Fibroblast of villous mesenchyme (primary cell): ENCODE measurements at regions not wholly inside any gene's neighbourhood (a gene's known extent, or its start where the extent isn't known, plus 50 kb on each side); places are given as distances from the start of the nearest gene placed in this dataset.
A peak's percentile ranks its signal among the peaks of the same experiment; 100 is the strongest.
"Not testable (repeated sequence)": the region's sequence is repeated elsewhere in the genome, so short reads cannot be mapped to it uniquely, and the experiment has no call there.

Source experiments
- DNase-seq: peaks from one replicate; pipeline ENCODE4 v3.0.0-alpha.2; 2010; ENCODE audit warnings: low read depth
- H3K4me3 ChIP-seq: 2 replicates; pipeline ENCODE4 v1.5.1; 2011; ENCODE audit warnings: low read depth, mild to moderate bottlenecking, low read length
- CTCF ChIP-seq: IDR thresholded peaks from 2 replicates; pipeline ENCODE4 v1.5.1; 2012; ENCODE audit warnings: low read depth, mild to moderate bottlenecking, low read length; ENCODE audit not compliant: insufficient read depth

DNA sequence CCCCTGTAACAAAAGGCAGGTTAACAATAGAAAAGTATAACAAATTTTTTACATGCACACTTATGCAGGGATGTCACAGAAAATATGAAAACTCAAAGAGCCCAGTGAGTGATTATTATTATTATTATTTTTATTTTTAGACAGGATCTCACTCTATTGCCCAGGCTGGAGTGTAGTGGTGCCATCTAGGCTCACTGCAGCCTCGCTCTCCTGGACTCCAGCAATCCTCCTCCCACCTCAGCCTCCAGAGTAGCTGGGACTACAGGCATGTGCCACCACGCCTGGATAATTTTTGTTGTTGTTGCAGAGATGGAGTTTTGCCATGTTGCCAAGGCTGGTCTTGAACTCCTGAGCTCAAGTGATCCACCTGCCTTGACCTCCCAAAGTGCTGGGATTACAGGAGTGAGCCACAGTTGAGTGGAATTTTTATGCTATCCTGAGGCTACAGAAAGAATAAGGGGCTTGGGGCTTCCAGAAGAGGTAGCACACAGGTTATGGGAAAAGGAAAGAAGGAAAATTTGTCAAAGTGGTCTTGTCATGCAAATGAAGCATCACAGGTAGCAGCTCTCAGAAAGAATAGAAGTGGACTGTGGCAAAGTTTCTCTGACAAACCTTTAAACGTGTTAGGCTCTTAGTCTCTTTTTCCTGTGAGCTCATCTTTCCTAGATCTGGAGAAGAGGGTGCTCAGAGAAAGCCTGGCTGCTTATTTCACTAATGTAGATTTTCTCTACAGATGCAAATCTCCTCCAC is 87.7 kb upstream of the LSM14A start:
- no peak for TF ChIP-seq CTCF
- no peak for DNase-seq
- no peak overlapping the region for H3K4me3 ChIP-seq

GRCh38 chr19:34085336-34085735 is 87.0 kb upstream of the LSM14A start:
- no peak for DNase-seq
- no peak overlapping the region for H3K4me3 ChIP-seq
- no peak for TF ChIP-seq CTCF

DNA sequence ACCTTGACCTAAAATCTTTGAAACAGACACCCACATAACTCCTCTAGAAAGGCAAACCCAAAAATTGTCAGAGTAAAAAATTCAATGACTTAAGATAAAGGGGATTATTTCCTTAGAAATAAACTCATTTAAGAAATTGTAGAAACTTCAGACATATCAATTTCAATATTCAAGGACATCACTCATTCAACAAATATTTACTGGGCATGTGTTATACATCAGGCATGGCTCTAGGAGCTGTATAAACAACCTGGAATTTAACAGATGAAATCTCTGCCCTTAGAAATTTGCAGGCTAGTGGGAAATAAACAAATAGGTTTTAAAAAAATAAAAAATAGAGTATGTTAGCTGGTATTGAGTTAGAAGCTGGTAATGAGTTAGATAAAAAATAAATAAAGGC is 84.0 kb upstream of the LSM14A start:
- no peak for TF ChIP-seq CTCF
- H3K4me3 ChIP-seq: no peak overlapping the region
- no peak for DNase-seq

DNA sequence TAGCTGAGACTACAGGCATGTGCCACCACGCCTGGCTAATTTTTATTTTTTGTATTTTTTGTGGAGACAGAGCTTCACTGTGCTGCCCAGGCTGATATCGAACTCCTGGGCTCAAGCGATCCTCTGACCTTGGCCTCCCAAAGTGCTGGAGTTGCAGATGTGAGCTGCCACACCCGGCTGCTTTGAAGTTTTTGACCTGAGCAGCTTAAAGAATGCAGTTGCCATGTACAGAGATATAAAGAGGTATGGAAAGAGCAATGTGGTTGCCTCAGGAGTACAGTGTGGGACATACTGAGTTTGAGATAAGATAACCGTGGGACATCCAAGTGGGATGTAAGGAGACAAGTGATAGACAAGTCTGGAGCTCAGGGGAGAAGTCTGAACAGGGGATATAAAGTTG is 82.7 kb upstream of the LSM14A start:
- no peak for TF ChIP-seq CTCF
- no peak overlapping the region for H3K4me3 ChIP-seq
- no peak for DNase-seq

DNA sequence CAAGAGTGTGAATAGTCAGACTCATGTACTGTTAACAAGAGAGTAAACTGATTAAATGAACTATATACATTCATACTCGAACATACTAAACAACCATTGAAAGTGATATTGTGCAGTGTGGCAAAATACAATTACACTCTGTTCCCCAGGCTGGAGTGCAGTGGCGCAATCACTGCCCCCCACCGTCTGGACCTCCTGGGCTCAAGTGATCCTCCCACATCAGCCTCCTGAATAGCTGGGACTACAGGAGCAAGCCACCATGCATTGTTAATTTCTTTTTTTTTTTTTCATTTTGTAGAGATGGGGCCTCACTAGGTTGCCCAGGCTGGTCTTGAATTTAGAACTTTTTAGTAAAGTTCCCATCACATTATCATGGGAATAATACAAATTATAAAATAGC is 77.3 kb upstream of the LSM14A start:
- H3K4me3 ChIP-seq: no peak overlapping the region
- no peak for DNase-seq
- TF ChIP-seq CTCF: no peak

- not testable (repeated sequence) for DNase-seq, H3K4me3 ChIP-seq
Observed at GRCh38 chr19:34095411-34095810, 76.9 kb upstream of the LSM14A start.

DNA sequence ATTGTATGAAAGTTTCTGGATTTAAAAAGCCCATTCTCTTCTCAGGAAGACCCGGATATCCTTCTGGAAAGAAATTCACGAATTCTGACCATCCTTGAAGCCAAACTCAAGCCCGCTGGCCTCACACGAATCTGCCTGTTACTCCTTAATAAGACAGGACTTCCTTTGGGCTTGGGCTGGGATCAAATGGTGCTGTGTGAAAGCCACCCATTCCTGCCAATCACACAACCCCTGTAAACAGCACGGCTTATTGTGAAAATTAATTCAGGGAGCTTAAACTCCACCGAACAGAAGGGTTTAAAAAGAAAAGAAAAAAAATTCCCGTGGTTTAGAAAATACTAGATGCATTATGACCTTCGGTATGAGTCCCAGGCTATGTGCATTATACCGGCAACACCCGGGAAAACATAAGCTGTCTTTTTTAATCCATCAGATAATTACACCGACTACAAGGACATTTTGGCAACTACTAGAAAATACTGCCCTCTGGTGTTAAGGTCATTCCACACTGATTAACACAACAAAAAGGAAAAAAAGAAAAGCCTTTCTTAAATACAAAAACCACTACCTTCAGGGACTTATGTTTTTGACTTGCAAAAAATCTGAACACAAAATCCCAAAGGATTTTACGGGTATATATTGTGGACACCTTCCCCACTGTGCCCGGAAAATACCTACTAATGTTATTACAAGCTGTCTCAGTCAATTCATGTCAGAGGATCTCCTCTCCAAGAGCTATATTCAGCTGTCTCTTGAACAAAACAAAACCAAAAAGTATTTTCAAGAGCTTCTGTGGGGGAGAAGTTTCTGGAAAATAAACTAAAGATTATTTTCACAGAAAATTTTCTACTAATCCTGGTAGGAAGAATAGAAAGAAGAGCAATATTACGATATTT is 76.0 kb upstream of the LSM14A start:
- TF ChIP-seq CTCF: peak; percentile 61
- peak; percentile 65 for DNase-seq

More for the DNA sequence above, 76.0 kb upstream of the LSM14A start:
- no peak overlapping the region for H3K4me3 ChIP-seq
